ENCODE measurements at regions not wholly inside any gene's neighbourhood (a gene's known extent, or its start where the extent isn't known, plus 50 kb on each side); places are given as distances from the start of the nearest gene placed in this dataset.

DNA sequence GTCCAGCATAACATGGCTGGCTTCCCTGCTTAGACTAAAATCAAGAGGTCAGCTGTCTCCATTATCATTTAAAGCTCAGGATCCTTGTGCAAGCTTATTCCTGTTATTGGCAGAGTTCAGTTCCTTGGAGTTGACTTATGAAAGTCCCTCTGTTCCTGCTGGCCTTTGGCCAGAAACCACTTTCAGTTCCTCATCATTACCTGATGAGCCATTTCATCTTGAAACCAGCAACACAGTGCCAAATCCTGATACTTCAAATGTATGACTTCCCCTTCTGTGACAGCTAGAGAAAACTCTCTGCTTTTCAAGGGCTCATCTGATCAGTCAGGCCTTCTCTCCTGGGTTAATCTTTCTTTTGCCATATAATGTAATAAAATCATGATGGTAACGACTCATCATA is 110.6 kb upstream of the FSTL5 start:
- TF ChIP-seq CTCF (conservative IDR thresholded peaks at IDR 0.05; ENCODE audit: low read depth, low read length), result no peak
- no peak for TF ChIP-seq EZH2 (IDR thresholded peaks at IDR 0.05; ENCODE audit: low read length, unreplicated experiment)
- TF ChIP-seq EZH2phosphoT487 (IDR thresholded peaks at IDR 0.05; ENCODE audit: borderline replicate concordance, low read length), result no peak

Measured in PC-3 (cell line).